CD14-positive monocyte (primary cell): ENCODE measurements at regions not wholly inside any gene's neighbourhood (a gene's known extent, or its start where the extent isn't known, plus 50 kb on each side); places are given as distances from the start of the nearest gene placed in this dataset.
"Not testable (repeated sequence)": the region's sequence is repeated elsewhere in the genome, so short reads cannot be mapped to it uniquely, and the experiment has no call there.

ENCODE experiments used
- DNase-seq, 3 donors: peaks; one replicate each; pipeline ENCODE4 v3.0.0-alpha.2; 2011 to 2022
- H2AFZ ChIP-seq: 2 replicates; pipeline ENCODE4 v1.6.0; 2012; ENCODE audit warnings: mild to moderate bottlenecking, low read depth, low read length, inconsistent platforms; ENCODE audit not compliant: insufficient read depth, poor library complexity, severe bottlenecking
- H3K27ac ChIP-seq, 2 donors: 1 replicate in 1 of 2; 2 replicates in 1 of 2; pipeline ENCODE4 v1.5.1; 2012 to 2013; ENCODE audit warnings: low read length in 2 of 2, control low read depth in 1 of 2, inconsistent platforms in 1 of 2, low read depth in 1 of 2, mild to moderate bottlenecking in 1 of 2
- H3K27me3 ChIP-seq, 2 donors: one replicate each; pipeline versions ENCODE4 v1.6.0 to v1.6.1; 2011 to 2013; ENCODE audit warnings: low read length in 2 of 2; ENCODE audit not compliant: control insufficient read depth in 2 of 2, insufficient read depth in 2 of 2
- H3K36me3 ChIP-seq, 2 donors: replicated peaks in 1 of 2; 1 replicate in 1 of 2; 2 replicates in 1 of 2; pipeline versions ENCODE4 v1.5.1 to v1.6.1; 2012 to 2013; ENCODE audit warnings: low read length in 2 of 2, control low read depth in 1 of 2, inconsistent platforms in 1 of 2, mild to moderate bottlenecking in 1 of 2; ENCODE audit not compliant: insufficient read depth in 2 of 2, control insufficient read depth in 1 of 2
- H3K4me1 ChIP-seq, 2 donors: 1 replicate in 1 of 2; 2 replicates in 1 of 2; pipeline versions ENCODE4 v1.5.1 to v1.6.1; 2012 to 2013; ENCODE audit warnings: low read length in 2 of 2, control low read depth in 1 of 2, inconsistent platforms in 1 of 2, mild to moderate bottlenecking in 1 of 2, moderate library complexity in 1 of 2; ENCODE audit not compliant: insufficient read depth in 2 of 2, control insufficient read depth in 1 of 2
- H3K4me2 ChIP-seq: replicated peaks from 2 replicates; pipeline ENCODE3; 2012; ENCODE audit warnings: low read length, moderate library complexity, mild to moderate bottlenecking; ENCODE audit not compliant: poor library complexity, severe bottlenecking; ENCODE audit errors: extremely low read depth
- H3K4me3 ChIP-seq, 3 experiments: fragments of 200-600 bp in 1 of 3; sonication (generic) in 1 of 3; replicated peaks in 1 of 3; 1 replicate in 2 of 3; 2 replicates in 1 of 3; pipeline ENCODE4 v1.5.1; 2011 to 2013; ENCODE audit warnings: low read length in 3 of 3, mild to moderate bottlenecking in 3 of 3, control low read depth in 2 of 3, low read depth in 2 of 3, inconsistent platforms in 1 of 3, moderate library complexity in 1 of 3
- H3K79me2 ChIP-seq: 2 replicates; pipeline ENCODE4 v1.6.0; 2012; ENCODE audit warnings: mild to moderate bottlenecking, control low read depth, inconsistent platforms, low read length, moderate library complexity; ENCODE audit not compliant: insufficient read depth
- H3K9ac ChIP-seq: 2 replicates; pipeline ENCODE4 v1.6.0; 2017; ENCODE audit warnings: low read length, mild to moderate bottlenecking; ENCODE audit not compliant: insufficient read depth, poor library complexity, severe bottlenecking
- H3K9me3 ChIP-seq, 2 donors: replicated peaks in 1 of 2; 1 replicate in 1 of 2; 2 replicates in 1 of 2; pipeline versions ENCODE4 v1.5.1 to v1.6.1; 2012 to 2013; ENCODE audit warnings: low read length in 2 of 2, control low read depth in 1 of 2; ENCODE audit not compliant: control insufficient read depth in 1 of 2, insufficient read depth in 1 of 2
- H4K20me1 ChIP-seq: 2 replicates; pipeline ENCODE4 v1.6.0; 2012; ENCODE audit warnings: mild to moderate bottlenecking, low read length, control low read depth, moderate library complexity; ENCODE audit not compliant: insufficient read depth
- H3K27ac Mint-ChIP-seq, 7 donors: one replicate each; pipeline ENCODE4 v1.8.0; 2020; ENCODE audit warnings: mild to moderate bottlenecking in 7 of 7, mixed read lengths in 7 of 7, moderate library complexity in 6 of 7, inconsistent platforms in 2 of 7
- H3K27me3 Mint-ChIP-seq, 3 donors: one replicate each; pipeline ENCODE4 v1.8.0; 2021 to 2022; ENCODE audit warnings: low read depth in 3 of 3, mild to moderate bottlenecking in 3 of 3, mixed read lengths in 3 of 3, moderate library complexity in 3 of 3, inconsistent platforms in 1 of 3
- H3K36me3 Mint-ChIP-seq, 2 donors: one replicate each; pipeline ENCODE4 v1.8.0; 2020; ENCODE audit warnings: mixed read lengths in 2 of 2, inconsistent platforms in 1 of 2, mild to moderate bottlenecking in 1 of 2
- H3K4me1 Mint-ChIP-seq: one replicate; pipeline ENCODE4 v1.8.0; 2020; ENCODE audit warnings: mild to moderate bottlenecking, mixed read lengths
- H3K4me3 Mint-ChIP-seq, 2 donors: one replicate each; pipeline ENCODE4 v1.8.0; 2020; ENCODE audit warnings: mild to moderate bottlenecking in 2 of 2, mixed read lengths in 2 of 2, moderate library complexity in 1 of 2
- H3K9me3 Mint-ChIP-seq, 7 donors: one replicate each; pipeline ENCODE4 v1.8.0; 2020 to 2022; ENCODE audit warnings: mixed read lengths in 7 of 7, mild to moderate bottlenecking in 6 of 7, moderate library complexity in 6 of 7, inconsistent platforms in 2 of 7
- CTCF ChIP-seq: fragments of 200-600 bp; IDR thresholded peaks from one replicate; pipeline ENCODE4 v1.8.0; 2022; ENCODE audit warnings: antibody characterized with exemption, mild to moderate bottlenecking
- WGBS: methylation state at CpG from one replicate; pipeline ENCODE4 v1.1.5; 2013; ENCODE audit warnings: missing lambda C conversion rate; ENCODE audit not compliant: insufficient coverage; 5-methylcytosine and 5-hydroxymethylcytosine counted together
- intact Hi-C, 2 donors: fragments of 100-400 bp; cut with micrococcal nuclease; formaldehyde crosslinking; loops; one replicate each; pipeline versions ENCODE4 v1.15.0 to v1.15.1; 2023

DNA sequence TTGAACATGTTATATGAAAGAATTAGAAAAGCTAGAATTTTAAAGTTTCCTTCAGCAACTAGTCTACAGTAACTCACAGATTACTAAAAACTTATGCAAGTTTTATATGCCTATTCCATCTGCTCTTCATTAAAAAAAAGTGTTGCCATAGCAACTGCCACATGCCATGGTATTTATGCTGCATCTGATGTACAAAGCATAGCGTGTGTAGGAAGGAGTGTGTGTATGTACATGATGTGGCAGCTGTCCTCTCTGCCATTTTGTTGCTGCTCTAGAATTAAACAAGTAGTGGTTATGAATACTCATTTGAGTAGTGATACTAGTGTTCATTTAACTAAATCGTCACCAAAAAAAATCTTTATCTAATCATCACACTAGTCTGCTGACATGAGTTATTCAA is 593.5 kb downstream of the CETN3 start:
- Histone ChIP-seq H3K27ac (no peak overlapping the region), H3K4me2 (no peak overlapping the region), H2AFZ (no peak overlapping the region), H3K9me3 (no peaks in the 10 kb centered on the region), H3K4me3 (no peak overlapping the region), H3K4me1 (no peaks in the 10 kb centered on the region), H3K79me2 (no peaks in the 10 kb centered on the region), H3K27me3 (no peaks in the 10 kb centered on the region), H3K36me3 (no peaks in the 10 kb centered on the region), H3K9ac (no peak overlapping the region), H4K20me1 (no peaks in the 10 kb centered on the region)
- WGBS: 100% methylated on average over 1 of the region's 2 CpGs
- Mint-ChIP-seq H3K4me1 (no peaks in the 10 kb centered on the region), H3K36me3 (no peaks in the 10 kb centered on the region), H3K4me3 (no peak overlapping the region), H3K27me3 (no peaks in the 10 kb centered on the region), H3K9me3 (peaks cover 0 to 2% (median 0%) of the 10 kb centered on the region in 7 donors), H3K27ac (no peak overlapping the region)
- intact Hi-C loops: no loop called here
- no peak for TF ChIP-seq CTCF
- no peak for DNase-seq

GRCh38 chr5:89800735-89801134 is 608.8 kb downstream of the CETN3 start:
- 100% methylated on average over 5 of the region's 5 CpGs for WGBS
- H3K4me1 ChIP-seq, H3K36me3 ChIP-seq, H3K4me2 ChIP-seq, H3K27me3 ChIP-seq, intact Hi-C loops, H2AFZ ChIP-seq, H3K27ac ChIP-seq, H3K36me3 Mint-ChIP-seq, H4K20me1 ChIP-seq, H3K4me1 Mint-ChIP-seq, H3K27ac Mint-ChIP-seq, H3K9ac ChIP-seq, H3K27me3 Mint-ChIP-seq, H3K79me2 ChIP-seq, H3K4me3 Mint-ChIP-seq, H3K9me3 ChIP-seq, DNase-seq, H3K4me3 ChIP-seq: not testable (repeated sequence)
- peaks cover 5 to 19% (median 14%) of the 10 kb centered on the region in 7 donors for H3K9me3 Mint-ChIP-seq

DNA sequence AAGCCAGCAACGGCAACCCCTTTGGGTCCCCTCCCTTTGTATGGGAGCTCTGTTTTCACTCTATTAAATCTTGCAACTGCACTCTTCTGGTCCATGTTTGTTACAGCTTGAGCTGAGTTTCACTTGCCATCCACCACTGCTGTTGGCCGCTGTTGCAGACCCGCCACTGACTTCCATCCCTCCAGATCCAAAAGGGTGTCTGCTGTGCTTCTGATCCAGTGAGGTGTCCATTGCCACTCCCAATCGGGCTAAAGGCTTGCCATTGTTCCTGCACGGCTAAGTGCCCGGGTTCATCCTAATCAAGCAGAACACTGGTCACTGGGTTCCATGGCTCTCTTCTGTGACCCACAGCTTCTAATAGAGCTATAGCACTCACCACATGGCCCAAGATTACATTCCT is 615.1 kb downstream of the CETN3 start:
- intact Hi-C loops, H3K4me1 Mint-ChIP-seq, H3K4me3 Mint-ChIP-seq, H3K27me3 ChIP-seq, H2AFZ ChIP-seq, H3K27ac ChIP-seq, DNase-seq, H3K36me3 Mint-ChIP-seq, H3K4me2 ChIP-seq, H3K27ac Mint-ChIP-seq, H3K36me3 ChIP-seq, H3K4me3 ChIP-seq, H3K79me2 ChIP-seq, H3K27me3 Mint-ChIP-seq, H3K9ac ChIP-seq, H4K20me1 ChIP-seq, H3K4me1 ChIP-seq: not testable (repeated sequence)
- peaks cover 0 to 16% (median 7%) of the 10 kb centered on the region in 7 donors for H3K9me3 Mint-ChIP-seq
- 99% methylated on average over 6 of the region's 6 CpGs for WGBS
- peaks cover 0 to 12% of the 10 kb centered on the region in 2 donors for H3K9me3 ChIP-seq

- H3K9me3 ChIP-seq: peaks cover 13 to 26% of the 10 kb centered on the region in 2 donors
Measured at GRCh38 chr5:89779734-89780133, 629.8 kb downstream of the CETN3 start.

More at GRCh38 chr5:89779734-89780133, 629.8 kb downstream of the CETN3 start:
- DNase-seq, H3K27ac Mint-ChIP-seq, H3K4me3 ChIP-seq, H3K27me3 Mint-ChIP-seq, H4K20me1 ChIP-seq, H3K36me3 Mint-ChIP-seq, H3K9ac ChIP-seq, intact Hi-C loops, H3K4me3 Mint-ChIP-seq, H2AFZ ChIP-seq, H3K4me1 ChIP-seq, H3K79me2 ChIP-seq, H3K27ac ChIP-seq, H3K4me1 Mint-ChIP-seq, H3K36me3 ChIP-seq, H3K4me2 ChIP-seq, H3K27me3 ChIP-seq: not testable (repeated sequence)
- peaks cover 14 to 46% (median 30%) of the 10 kb centered on the region in 7 donors for H3K9me3 Mint-ChIP-seq
